IMR-90 (cell line): ENCODE measurements at regions not wholly inside any gene's neighbourhood (a gene's known extent, or its start where the extent isn't known, plus 50 kb on each side); places are given as distances from the start of the nearest gene placed in this dataset.

Experiments
- ATAC-seq: fragments of 200-7000 bp; cut with Tn5 transposase; 2 replicates; pipeline ENCODE4 v1.9.1; 2020; ENCODE audit warnings: low read depth, mild to moderate bottlenecking, moderate library complexity
- BruUV-seq: library from RNA; stranded (reverse); fragments of 400-500 nt; replicated peaks from 2 replicates; lab custom pipeline; 2021; lab: Mats Ljungman, UMichigan
- CTCF ChIA-PET: fragments of 300-600 bp; formaldehyde crosslinking; extraction: SDS; loops from one replicate; lab custom pipeline; 2021; ENCODE audit warnings: antibody characterized with exemption; lab: Yijun Ruan, JAX
- POLR2A ChIA-PET: fragments of 300-600 bp; sonication (Branson Sonifier 250); formaldehyde crosslinking; loops from one replicate; lab custom pipeline; 2022; ENCODE audit warnings: antibody characterized with exemption; ENCODE audit not compliant: unreplicated experiment; lab: Charles Lee
- DNase-seq: peaks from one replicate; pipeline ENCODE4 v3.0.0; 2013
- H2AFZ ChIP-seq: replicated peaks from 2 replicates; pipeline ENCODE3; 2013; ENCODE audit warnings: low read length, mild to moderate bottlenecking; ENCODE audit not compliant: poor library complexity
- H2AK5ac ChIP-seq: 2 replicates; pipeline ENCODE4 v1.6.1; 2013; ENCODE audit warnings: low read depth, low read length, inconsistent platforms
- H2AK9ac ChIP-seq: replicated peaks from 2 replicates; pipeline ENCODE3; 2013; ENCODE audit warnings: mild to moderate bottlenecking, low read depth, low read length, moderate library complexity; ENCODE audit not compliant: poor library complexity
- H2BK120ac ChIP-seq: 2 replicates; pipeline ENCODE4 v1.6.1; 2013; ENCODE audit warnings: low read depth, low read length, inconsistent platforms
- H2BK15ac ChIP-seq: 3 replicates; pipeline ENCODE4 v1.6.1; 2013; ENCODE audit warnings: low read depth, low read length, inconsistent platforms
- H2BK20ac ChIP-seq: 2 replicates; pipeline ENCODE4 v1.6.1; 2013; ENCODE audit warnings: low read depth, mild to moderate bottlenecking, inconsistent platforms, low read length, moderate library complexity
- H2BK5ac ChIP-seq: 2 replicates; pipeline ENCODE4 v1.6.1; 2013; ENCODE audit warnings: mild to moderate bottlenecking, low read depth, low read length, inconsistent platforms; ENCODE audit not compliant: poor library complexity, severe bottlenecking
- H3K14ac ChIP-seq: replicated peaks from 2 replicates; pipeline ENCODE4 v1.6.1; 2013; ENCODE audit warnings: low read depth, low read length, inconsistent platforms
- H3K18ac ChIP-seq: 2 replicates; pipeline ENCODE4 v1.6.1; 2013; ENCODE audit warnings: low read depth, low read length, control low read depth
- H3K23ac ChIP-seq: 2 replicates; pipeline ENCODE4 v1.6.1; 2013; ENCODE audit warnings: low read depth, low read length, inconsistent platforms
- H3K27ac ChIP-seq: 2 replicates; pipeline ENCODE4 v1.5.1; 2013; ENCODE audit warnings: mild to moderate bottlenecking, control low read depth, low read length; ENCODE audit not compliant: insufficient read depth
- H3K27me3 ChIP-seq: 2 replicates; pipeline ENCODE4 v1.6.1; 2013; ENCODE audit warnings: low read length; ENCODE audit not compliant: control insufficient read depth, insufficient read depth
- H3K36me3 ChIP-seq: 2 replicates; pipeline ENCODE4 v1.6.1; 2013; ENCODE audit warnings: low read length, mixed read lengths; ENCODE audit not compliant: control insufficient read depth, insufficient read depth
- H3K4ac ChIP-seq: 2 replicates; pipeline ENCODE4 v1.6.1; 2013; ENCODE audit warnings: low read depth, low read length, inconsistent platforms
- H3K4me1 ChIP-seq: 2 replicates; pipeline ENCODE4 v1.6.1; 2013; ENCODE audit warnings: low read length, mixed read lengths; ENCODE audit not compliant: control insufficient read depth, insufficient read depth
- H3K4me2 ChIP-seq: 2 replicates; pipeline ENCODE4 v1.6.1; 2013; ENCODE audit warnings: low read depth, mild to moderate bottlenecking, control low read depth, low read length, moderate library complexity
- H3K4me3 ChIP-seq: 2 replicates; pipeline ENCODE4 v1.5.1; 2013; ENCODE audit warnings: low read depth, mild to moderate bottlenecking, control low read depth, low read length, moderate library complexity; ENCODE audit not compliant: insufficient read depth
- H3K56ac ChIP-seq: 2 replicates; pipeline ENCODE4 v1.6.1; 2013; ENCODE audit warnings: low read length, inconsistent platforms; ENCODE audit not compliant: insufficient read depth; ENCODE audit errors: extremely low read depth
- H3K79me1 ChIP-seq, 2 experiments: 2 replicates each; pipeline ENCODE4 v1.6.1; 2013; ENCODE audit warnings: low read length in 2 of 2, inconsistent platforms in 1 of 2, low read depth in 1 of 2
- H3K9ac ChIP-seq: 2 replicates; pipeline ENCODE4 v1.6.1; 2013; ENCODE audit warnings: low read depth, low read length, control low read depth
- H3K9me1 ChIP-seq: 2 replicates; pipeline ENCODE4 v1.6.1; 2013; ENCODE audit warnings: low read length, inconsistent platforms; ENCODE audit not compliant: insufficient read depth
- H3K9me3 ChIP-seq: 2 replicates; pipeline ENCODE4 v1.6.1; 2013; ENCODE audit warnings: low read length; ENCODE audit not compliant: control insufficient read depth, insufficient read depth
- H4K20me1 ChIP-seq: 2 replicates; pipeline ENCODE4 v1.6.1; 2013; ENCODE audit warnings: low read length, inconsistent platforms; ENCODE audit not compliant: insufficient read depth
- H4K5ac ChIP-seq: 2 replicates; pipeline ENCODE4 v1.6.1; 2013; ENCODE audit warnings: mild to moderate bottlenecking, low read depth, low read length, control low read depth
- H4K8ac ChIP-seq, 2 experiments: 2 replicates each; pipeline ENCODE4 v1.6.1; 2013; ENCODE audit warnings: low read depth in 2 of 2, low read length in 2 of 2, control low read depth in 1 of 2, inconsistent platforms in 1 of 2
- H4K91ac ChIP-seq: 2 replicates; pipeline ENCODE4 v1.6.1; 2013; ENCODE audit warnings: low read depth, low read length, inconsistent platforms; ENCODE audit not compliant: insufficient read depth
- CHD1 ChIP-seq: IDR thresholded peaks from 2 replicates; pipeline ENCODE4 v1.6.1; 2012; ENCODE audit warnings: low read depth, low read length, improper control_type of control experiment
- FOS ChIP-seq: fragments of 150-350 bp; IDR thresholded peaks from 2 replicates; pipeline ENCODE4 v1.6.1; 2016; ENCODE audit warnings: low read depth, low read length
- MAFK ChIP-seq: IDR thresholded peaks from 2 replicates; pipeline ENCODE4 v1.6.1; 2012; ENCODE audit warnings: low read depth, low read length, improper control_type of control experiment
- MXI1 ChIP-seq: IDR thresholded peaks from 2 replicates; pipeline ENCODE4 v1.6.1; 2012; ENCODE audit warnings: low read depth, mild to moderate bottlenecking, low read length, moderate library complexity, borderline replicate concordance
- POLR2A ChIP-seq: IDR thresholded peaks from 2 replicates; pipeline ENCODE4 v1.6.1; 2012; ENCODE audit warnings: mild to moderate bottlenecking, low read depth, low read length
- RAD21 ChIP-seq: IDR thresholded peaks from 2 replicates; pipeline ENCODE4 v1.6.1; 2012; ENCODE audit warnings: low read length, improper control_type of control experiment
- RCOR1 ChIP-seq: IDR thresholded peaks from 2 replicates; pipeline ENCODE4 v1.6.1; 2012; ENCODE audit warnings: mild to moderate bottlenecking, low read length, improper control_type of control experiment; ENCODE audit not compliant: insufficient replicate concordance
- RFX5 ChIP-seq: IDR thresholded peaks from 2 replicates; pipeline ENCODE4 v1.8.0; 2012; ENCODE audit warnings: low read depth, mild to moderate bottlenecking, low read length, moderate library complexity
- WGBS, 2 experiments: methylation state at CpG; one replicate each; pipeline versions ENCODE4 v1.1.5 to v1.1.7; 2013; ENCODE audit warnings: missing lambda C conversion rate in 2 of 2; ENCODE audit not compliant: insufficient read length in 1 of 2; ENCODE audit errors: extremely low coverage in 2 of 2; 5-methylcytosine and 5-hydroxymethylcytosine counted together
- dilution Hi-C: fragments of 300-500 bp; cut with HindIII; formaldehyde crosslinking; loops from one replicate; pipeline ENCODE4 v1.14.3; 2018; ENCODE audit warnings: low sequenced_read_pairs; ENCODE audit not compliant: unreplicated experiment
- in situ Hi-C: fragments of 300-500 bp; cut with MboI; formaldehyde crosslinking; loops from 3 replicates; pipeline ENCODE4 v1.14.3; 2019; ENCODE audit warnings: low sequenced_read_pairs, inconsistent platforms, mixed read lengths
- intact Hi-C: fragments of 100-400 bp; cut with micrococcal nuclease; formaldehyde crosslinking; loops from 2 replicates; pipeline ENCODE4 v1.10.0; 2022
- TF ChIP-seq, protein P1 (sequence below): fragments of 150-350 bp; IDR thresholded peaks from 2 replicates; pipeline ENCODE4 v1.6.1; 2017; ENCODE audit warnings: mild to moderate bottlenecking, antibody characterized with exemption, low read length, low read depth

DNA sequence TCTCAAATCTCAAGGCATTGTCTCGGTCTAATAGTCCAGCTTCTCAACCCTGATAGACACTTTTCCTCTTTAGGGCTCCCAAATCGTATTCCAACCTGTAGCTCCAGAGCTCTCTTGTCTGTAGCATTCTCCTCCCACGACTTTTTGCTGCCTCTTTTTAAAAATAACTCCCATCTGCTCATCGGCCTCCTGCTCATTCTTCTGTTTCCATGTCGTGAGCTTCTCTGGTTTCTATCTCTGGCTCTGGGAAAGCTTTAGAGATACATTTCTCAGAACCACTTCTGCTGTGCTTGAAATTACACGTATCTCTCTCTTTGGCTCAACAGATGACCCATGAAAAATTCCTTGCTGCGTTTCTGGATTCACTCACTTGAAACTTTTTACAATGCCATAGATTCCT is 609.6 kb upstream of the C16orf82 start:
- in situ Hi-C loops, result loop anchor here (10.0 kb wide), 1 partner anchor 58 kb away; no protein-coding TSS in a partner anchor
- no peak overlapping the region for H2AFZ ChIP-seq
- peaks cover 9% of the 10 kb centered on the region; the same call in 1 of the 2 replicates for H3K9me3 ChIP-seq
- H2BK15ac ChIP-seq, result no peak overlapping the region
- H3K27me3 ChIP-seq, result no peaks in the 10 kb centered on the region
- no peak overlapping the region for H2AK9ac ChIP-seq
- ChIA-PET POLR2A (no interaction called here), CTCF (no interaction called here)
- H3K9ac ChIP-seq, result no peak overlapping the region
- no peak overlapping the region for H2AK5ac ChIP-seq
- no peak overlapping the region for H3K56ac ChIP-seq
- dilution Hi-C loops, result no loop called here
- H3K23ac ChIP-seq, result no peak overlapping the region
- ATAC-seq (no peak), DNase-seq (no peak)
- BruUV-seq, result no TSS peak
- intact Hi-C loops, result no loop called here
- no peak overlapping the region for H3K4me2 ChIP-seq
- no peak overlapping the region for H3K4me3 ChIP-seq
- no peak overlapping the region for H2BK5ac ChIP-seq
- no peaks in the 10 kb centered on the region for H3K9me1 ChIP-seq
- H3K4me1 ChIP-seq, result no peaks in the 10 kb centered on the region
- H4K91ac ChIP-seq, result no peak overlapping the region
- no peak overlapping the region for H3K4ac ChIP-seq
- H3K79me1 ChIP-seq, result no peaks in the 10 kb centered on the region
- H4K5ac ChIP-seq, result no peak overlapping the region
- no peak overlapping the region for H4K8ac ChIP-seq
- no peak overlapping the region for H3K14ac ChIP-seq
- TF ChIP-seq, protein P1, sequence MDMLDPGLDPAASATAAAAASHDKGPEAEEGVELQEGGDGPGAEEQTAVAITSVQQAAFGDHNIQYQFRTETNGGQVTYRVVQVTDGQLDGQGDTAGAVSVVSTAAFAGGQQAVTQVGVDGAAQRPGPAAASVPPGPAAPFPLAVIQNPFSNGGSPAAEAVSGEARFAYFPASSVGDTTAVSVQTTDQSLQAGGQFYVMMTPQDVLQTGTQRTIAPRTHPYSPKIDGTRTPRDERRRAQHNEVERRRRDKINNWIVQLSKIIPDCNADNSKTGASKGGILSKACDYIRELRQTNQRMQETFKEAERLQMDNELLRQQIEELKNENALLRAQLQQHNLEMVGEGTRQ, result no peak
- TF ChIP-seq FOS, result no peak
- no peak for TF ChIP-seq RCOR1
- TF ChIP-seq CHD1, result no peak
- TF ChIP-seq MAFK, result no peak
- TF ChIP-seq RFX5, result no peak
- TF ChIP-seq MXI1, result no peak
- TF ChIP-seq POLR2A, result no peak
- TF ChIP-seq RAD21, result no peak
- H2BK120ac ChIP-seq, result no peak overlapping the region
- H3K27ac ChIP-seq, result no peak overlapping the region
- WGBS, 2 experiments, result 19% methylated on average over 3 of the region's 7 CpGs; no CpG with 5 or more reads in 1 of the 2 experiments
- H2BK20ac ChIP-seq, result no peak overlapping the region
- H3K18ac ChIP-seq, result no peak overlapping the region
- no peaks in the 10 kb centered on the region for H4K20me1 ChIP-seq
- no peaks in the 10 kb centered on the region for H3K36me3 ChIP-seq
